Endodermal cell (in vitro differentiated cells): ENCODE measurements at regions not wholly inside any gene's neighbourhood (a gene's known extent, or its start where the extent isn't known, plus 50 kb on each side); places are given as distances from the start of the nearest gene placed in this dataset.

ENCODE experiments used
- DNase-seq: peaks from one replicate; pipeline ENCODE4 v3.0.0-alpha.2; 2017
- H3K27ac ChIP-seq: 2 replicates; pipeline ENCODE4 v1.5.1; 2013; ENCODE audit warnings: mild to moderate bottlenecking, low read depth, low read length, moderate library complexity
- H3K27me3 ChIP-seq: 2 replicates; pipeline ENCODE4 v1.6.1; 2013; ENCODE audit warnings: mild to moderate bottlenecking, low read length, moderate library complexity; ENCODE audit not compliant: insufficient read depth, control insufficient read depth, poor library complexity, severe bottlenecking
- H3K36me3 ChIP-seq: 2 replicates; pipeline ENCODE4 v1.7.0; 2013; ENCODE audit warnings: mild to moderate bottlenecking, low read length, moderate library complexity; ENCODE audit not compliant: control insufficient read depth, insufficient read depth
- H3K4me1 ChIP-seq: one replicate; pipeline ENCODE4 v1.7.0; 2013; ENCODE audit warnings: low read length; ENCODE audit not compliant: control insufficient read depth, insufficient read depth
- H3K4me3 ChIP-seq: 2 replicates; pipeline ENCODE4 v1.5.1; 2013; ENCODE audit warnings: mild to moderate bottlenecking, low read length, moderate library complexity
- H3K9ac ChIP-seq: 2 replicates; pipeline ENCODE4 v1.6.1; 2013; ENCODE audit warnings: mild to moderate bottlenecking, low read length, moderate library complexity; ENCODE audit not compliant: poor library complexity, severe bottlenecking; ENCODE audit errors: extremely low read depth
- H3K9me3 ChIP-seq: 2 replicates; pipeline ENCODE4 v1.6.1; 2013; ENCODE audit warnings: mild to moderate bottlenecking, low read length, moderate library complexity; ENCODE audit not compliant: control insufficient read depth
- H3K27ac Mint-ChIP-seq: 2 replicates; pipeline ENCODE4 v1.8.0; 2020; ENCODE audit warnings: mixed read lengths
- H3K27me3 Mint-ChIP-seq: 2 replicates; pipeline ENCODE4 v1.8.0; 2021; ENCODE audit warnings: mild to moderate bottlenecking, mixed read lengths; ENCODE audit not compliant: insufficient read depth
- H3K36me3 Mint-ChIP-seq: 2 replicates; pipeline ENCODE4 v1.8.0; 2020; ENCODE audit warnings: low read depth, mixed read lengths
- H3K4me1 Mint-ChIP-seq: 2 replicates; pipeline ENCODE4 v1.8.0; 2020; ENCODE audit warnings: mixed read lengths
- H3K4me3 Mint-ChIP-seq: 2 replicates; pipeline ENCODE4 v1.8.0; 2020; ENCODE audit warnings: mild to moderate bottlenecking, moderate library complexity, mixed read lengths
- H3K9me3 Mint-ChIP-seq: 2 replicates; pipeline ENCODE4 v1.8.0; 2020; ENCODE audit warnings: mild to moderate bottlenecking, mixed read lengths
- CTCF ChIP-seq: fragments of 200-600 bp; sonication (generic); conservative IDR thresholded peaks from 2 replicates; pipeline ENCODE4 v1.5.0; 2021; ENCODE audit warnings: antibody characterized with exemption, mild to moderate bottlenecking
- WGBS, 2 experiments: methylation state at CpG; one replicate each; pipeline versions ENCODE4 v1.1.5 to v1.1.7; 2013; ENCODE audit warnings: missing lambda C conversion rate in 2 of 2, mixed read lengths in 1 of 2; ENCODE audit not compliant: insufficient coverage in 1 of 2, insufficient read length in 1 of 2; 5-methylcytosine and 5-hydroxymethylcytosine counted together

- Mint-ChIP-seq H3K4me3 (no peak overlapping the region), H3K27me3 (no peaks in the 10 kb centered on the region), H3K36me3 (no peaks in the 10 kb centered on the region), H3K27ac (no peak overlapping the region), H3K4me1 (no peaks in the 10 kb centered on the region), H3K9me3 (peaks cover 4% of the 10 kb centered on the region)
- H3K9ac ChIP-seq = no peak overlapping the region
- no peak overlapping the region for H3K4me3 ChIP-seq
- TF ChIP-seq CTCF = no peak
- peak overlapping the region; percentile 5 for H3K27ac ChIP-seq
- H3K4me1 ChIP-seq = no peaks in the 10 kb centered on the region
- 83 to 92% methylated on average over 3 to 7 of the region's 7 CpGs for WGBS, 2 experiments
- H3K36me3 ChIP-seq = no peaks in the 10 kb centered on the region
- DNase-seq = no peak
- no peaks in the 10 kb centered on the region for H3K9me3 ChIP-seq
- no peaks in the 10 kb centered on the region for H3K27me3 ChIP-seq
Observed at GRCh38 chr10:111686796-111687195, 496.8 kb downstream of the GPAM start.

GRCh38 chr10:111698711-111699110, 484.9 kb downstream of the GPAM start:
- no peak overlapping the region for H3K27ac ChIP-seq
- no peak for DNase-seq
- H3K9me3 ChIP-seq = no peaks in the 10 kb centered on the region
- no peaks in the 10 kb centered on the region for H3K4me1 Mint-ChIP-seq
- H3K9me3 Mint-ChIP-seq = no peaks in the 10 kb centered on the region
- H3K9ac ChIP-seq = no peak overlapping the region
- no peak for TF ChIP-seq CTCF
- H3K27me3 Mint-ChIP-seq = no peaks in the 10 kb centered on the region
- no peaks in the 10 kb centered on the region for H3K4me1 ChIP-seq
- H3K4me3 ChIP-seq = no peak overlapping the region
- H3K4me3 Mint-ChIP-seq = no peak overlapping the region
- WGBS, 2 experiments = 86 to 96% methylated on average over 1 to 2 of the region's 2 CpGs
- H3K36me3 ChIP-seq = no peaks in the 10 kb centered on the region
- H3K27ac Mint-ChIP-seq = no peak overlapping the region
- no peaks in the 10 kb centered on the region for H3K27me3 ChIP-seq
- H3K36me3 Mint-ChIP-seq = no peaks in the 10 kb centered on the region

- no peak for DNase-seq
- Mint-ChIP-seq H3K36me3 (no peaks in the 10 kb centered on the region), H3K27ac (no peak overlapping the region), H3K9me3 (no peaks in the 10 kb centered on the region), H3K4me3 (no peak overlapping the region), H3K27me3 (no peaks in the 10 kb centered on the region), H3K4me1 (no peaks in the 10 kb centered on the region)
- Histone ChIP-seq H3K9me3 (no peaks in the 10 kb centered on the region), H3K4me1 (no peaks in the 10 kb centered on the region), H3K9ac (no peak overlapping the region), H3K36me3 (no peaks in the 10 kb centered on the region), H3K4me3 (no peak overlapping the region), H3K27me3 (no peaks in the 10 kb centered on the region), H3K27ac (no peak overlapping the region)
- TF ChIP-seq CTCF = no peak
- 88% methylated on average over 2 of the region's 2 CpGs; no CpG with 5 or more reads in 1 of the 2 experiments for WGBS, 2 experiments
Observed at GRCh38 chr10:111703986-111704385, 479.6 kb downstream of the GPAM start.
